IgD-negative memory B cell (primary cell): ENCODE measurements at regions not wholly inside any gene's neighbourhood (a gene's known extent, or its start where the extent isn't known, plus 50 kb on each side); places are given as distances from the start of the nearest gene placed in this dataset.
"Not testable (repeated sequence)": the region's sequence is repeated elsewhere in the genome, so short reads cannot be mapped to it uniquely, and the experiment has no call there.

Experiments used
- H3K27ac Mint-ChIP-seq, 3 donors: one replicate each; pipeline ENCODE4 v1.8.0; 2020 to 2022; ENCODE audit warnings: mild to moderate bottlenecking in 3 of 3, mixed read lengths in 3 of 3, moderate library complexity in 1 of 3
- H3K27me3 Mint-ChIP-seq: one replicate; pipeline ENCODE4 v1.8.0; 2021; ENCODE audit warnings: mixed read lengths
- H3K36me3 Mint-ChIP-seq: one replicate; pipeline ENCODE4 v1.8.0; 2020; ENCODE audit warnings: mild to moderate bottlenecking, mixed read lengths
- H3K4me1 Mint-ChIP-seq, 3 donors: one replicate each; pipeline ENCODE4 v1.8.0; 2020 to 2022; ENCODE audit warnings: mixed read lengths in 3 of 3, mild to moderate bottlenecking in 1 of 3
- H3K4me3 Mint-ChIP-seq, 4 donors: one replicate each; pipeline ENCODE4 v1.8.0; 2020 to 2022; ENCODE audit warnings: mild to moderate bottlenecking in 4 of 4, mixed read lengths in 4 of 4, moderate library complexity in 3 of 4
- H3K9me3 Mint-ChIP-seq, 3 donors: one replicate each; pipeline ENCODE4 v1.8.0; 2020 to 2021; ENCODE audit warnings: mixed read lengths in 3 of 3, mild to moderate bottlenecking in 1 of 3

GRCh38 chr12:107598906-107599305 lies 86.7 kb upstream of the PWP1 start:
- Mint-ChIP-seq H3K4me1 (peaks cover 0 to 2% (median 0%) of the 10 kb centered on the region in 3 donors), H3K27ac (no peak overlapping the region), H3K27me3 (peaks cover 7% of the 10 kb centered on the region), H3K4me3 (peak overlapping the region in 1 of 4 donors; percentile 68), H3K36me3 (no peaks in the 10 kb centered on the region), H3K9me3 (peaks cover 0 to 8% (median 0%) of the 10 kb centered on the region in 3 donors)

- Mint-ChIP-seq H3K27ac (no peak overlapping the region), H3K27me3 (peaks cover 7% of the 10 kb centered on the region), H3K4me3 (no peak overlapping the region)
Measured at GRCh38 chr12:107600581-107601144, 84.9 kb upstream of the PWP1 start.

GRCh38 chr12:107602446-107602845 lies 83.2 kb upstream of the PWP1 start:
- Mint-ChIP-seq H3K27ac (peak overlapping the region in 1 of 3 donors; percentile 43), H3K4me1 (peaks cover 0 to 2% (median 0%) of the 10 kb centered on the region in 3 donors), H3K9me3 (no peaks in the 10 kb centered on the region), H3K4me3 (no peak overlapping the region), H3K27me3 (peaks cover 6% of the 10 kb centered on the region), H3K36me3 (no peaks in the 10 kb centered on the region)

More at GRCh38 chr12:107600581-107601144, 84.9 kb upstream of the PWP1 start:
- no peaks in the 10 kb centered on the region for H3K9me3 Mint-ChIP-seq
- H3K4me1 Mint-ChIP-seq = peaks cover 0 to 2% (median 0%) of the 10 kb centered on the region in 3 donors
- no peaks in the 10 kb centered on the region for H3K36me3 Mint-ChIP-seq

- Mint-ChIP-seq H3K27me3 (no peaks in the 10 kb centered on the region), H3K36me3 (no peaks in the 10 kb centered on the region), H3K9me3 (no peaks in the 10 kb centered on the region), H3K4me1 (peaks cover 0 to 2% (median 0%) of the 10 kb centered on the region in 3 donors), H3K27ac (no peak overlapping the region), H3K4me3 (no peak overlapping the region)
Measured at GRCh38 chr12:107605293-107605692, 80.3 kb upstream of the PWP1 start.

GRCh38 chr12:107607464-107608392 lies 77.9 kb upstream of the PWP1 start:
- no peak overlapping the region for H3K4me3 Mint-ChIP-seq
- no peaks in the 10 kb centered on the region for H3K36me3 Mint-ChIP-seq
- no peaks in the 10 kb centered on the region for H3K27me3 Mint-ChIP-seq
- no peaks in the 10 kb centered on the region for H3K4me1 Mint-ChIP-seq
- H3K9me3 Mint-ChIP-seq = peaks cover 0 to 2% (median 0%) of the 10 kb centered on the region in 3 donors
- H3K27ac Mint-ChIP-seq = no peak overlapping the region

- H3K27ac Mint-ChIP-seq, H3K36me3 Mint-ChIP-seq, H3K4me3 Mint-ChIP-seq, H3K9me3 Mint-ChIP-seq, H3K27me3 Mint-ChIP-seq, H3K4me1 Mint-ChIP-seq: not testable (repeated sequence)
Measured at GRCh38 chr12:107608779-107609178, 76.8 kb upstream of the PWP1 start.

- H3K36me3 Mint-ChIP-seq = no peaks in the 10 kb centered on the region
- peaks cover 2% of the 10 kb centered on the region for H3K27me3 Mint-ChIP-seq
- H3K4me1 Mint-ChIP-seq = no peaks in the 10 kb centered on the region
- peaks cover 0 to 2% (median 0%) of the 10 kb centered on the region in 3 donors for H3K9me3 Mint-ChIP-seq
- H3K4me3 Mint-ChIP-seq = no peak overlapping the region
- no peak overlapping the region for H3K27ac Mint-ChIP-seq
Measured at GRCh38 chr12:107610021-107610859, 75.4 kb upstream of the PWP1 start.

GRCh38 chr12:107612508-107612907 lies 73.1 kb upstream of the PWP1 start:
- H3K27me3 Mint-ChIP-seq = peaks cover 9% of the 10 kb centered on the region
- no peak overlapping the region for H3K4me3 Mint-ChIP-seq
- no peak overlapping the region for H3K27ac Mint-ChIP-seq
- no peaks in the 10 kb centered on the region for H3K36me3 Mint-ChIP-seq
- H3K4me1 Mint-ChIP-seq = no peaks in the 10 kb centered on the region
- H3K9me3 Mint-ChIP-seq = peaks cover 0 to 2% (median 0%) of the 10 kb centered on the region in 3 donors

GRCh38 chr12:107616941-107617340 lies 68.7 kb upstream of the PWP1 start:
- Mint-ChIP-seq H3K4me1 (peaks cover 0 to 1% (median 0%) of the 10 kb centered on the region in 3 donors), H3K36me3 (peaks cover 2% of the 10 kb centered on the region), H3K9me3 (no peaks in the 10 kb centered on the region), H3K4me3 (no peak overlapping the region), H3K27me3 (peaks cover 9% of the 10 kb centered on the region), H3K27ac (no peak overlapping the region)

- H3K4me3 Mint-ChIP-seq = no peak overlapping the region
- H3K9me3 Mint-ChIP-seq = no peaks in the 10 kb centered on the region
- H3K27me3 Mint-ChIP-seq = peaks cover 9% of the 10 kb centered on the region
- H3K4me1 Mint-ChIP-seq = peaks cover 0 to 1% (median 0%) of the 10 kb centered on the region in 3 donors
- H3K36me3 Mint-ChIP-seq = peaks cover 2% of the 10 kb centered on the region
- no peak overlapping the region for H3K27ac Mint-ChIP-seq
Measured at GRCh38 chr12:107618106-107618505, 67.5 kb upstream of the PWP1 start.

GRCh38 chr12:107619831-107620230 lies 65.8 kb upstream of the PWP1 start:
- Mint-ChIP-seq H3K27me3 (peaks cover 7% of the 10 kb centered on the region), H3K4me1 (peaks cover 0 to 1% (median 0%) of the 10 kb centered on the region in 3 donors), H3K4me3 (no peak overlapping the region), H3K36me3 (peaks cover 2% of the 10 kb centered on the region), H3K27ac (peak overlapping the region in 1 of 3 donors; percentile 13), H3K9me3 (peaks cover 0 to under 1% (median under 1%) of the 10 kb centered on the region in 3 donors)

GRCh38 chr12:107622001-107622400 lies 63.6 kb upstream of the PWP1 start:
- peaks cover 2% of the 10 kb centered on the region for H3K36me3 Mint-ChIP-seq
- H3K27ac Mint-ChIP-seq = no peak overlapping the region
- peaks cover 5% of the 10 kb centered on the region for H3K27me3 Mint-ChIP-seq
- H3K4me3 Mint-ChIP-seq = no peak overlapping the region
- peaks cover 1 to 10% (median 6%) of the 10 kb centered on the region in 3 donors for H3K9me3 Mint-ChIP-seq
- H3K4me1 Mint-ChIP-seq = peaks cover 0 to 1% (median 0%) of the 10 kb centered on the region in 3 donors

- Mint-ChIP-seq H3K27me3 (peaks cover 5% of the 10 kb centered on the region), H3K4me1 (no peaks in the 10 kb centered on the region), H3K27ac (no peak overlapping the region), H3K9me3 (peaks cover 1 to 10% (median 6%) of the 10 kb centered on the region in 3 donors), H3K4me3 (no peak overlapping the region), H3K36me3 (peaks cover 2% of the 10 kb centered on the region)
Measured at GRCh38 chr12:107624493-107624892, 61.1 kb upstream of the PWP1 start.

- Mint-ChIP-seq H3K36me3 (peaks cover 2% of the 10 kb centered on the region), H3K4me3 (no peak overlapping the region), H3K4me1 (no peaks in the 10 kb centered on the region), H3K9me3 (peaks cover 0 to 5% (median under 1%) of the 10 kb centered on the region in 3 donors), H3K27me3 (peaks cover 22% of the 10 kb centered on the region), H3K27ac (no peak overlapping the region)
Measured at GRCh38 chr12:107631715-107632114, 53.9 kb upstream of the PWP1 start.

- no peak overlapping the region for H3K27ac Mint-ChIP-seq
- peaks cover 22% of the 10 kb centered on the region for H3K27me3 Mint-ChIP-seq
- peaks cover 0 to 5% (median 0%) of the 10 kb centered on the region in 3 donors for H3K9me3 Mint-ChIP-seq
- no peaks in the 10 kb centered on the region for H3K4me1 Mint-ChIP-seq
- H3K36me3 Mint-ChIP-seq = peaks cover 2% of the 10 kb centered on the region
- no peak overlapping the region for H3K4me3 Mint-ChIP-seq
Measured at GRCh38 chr12:107632246-107632645, 53.4 kb upstream of the PWP1 start.
